Effector memory CD4-positive, alpha-beta T cell (primary cell): ENCODE measurements at regions not wholly inside any gene's neighbourhood (a gene's known extent, or its start where the extent isn't known, plus 50 kb on each side); places are given as distances from the start of the nearest gene placed in this dataset.
"Not testable (repeated sequence)": the region's sequence is repeated elsewhere in the genome, so short reads cannot be mapped to it uniquely, and the experiment has no call there.

Source experiments
- DNase-seq, 3 donors: peaks; one replicate each; pipeline ENCODE4 v3.0.0-alpha.2; 2020
- H3K27ac ChIP-seq: 2 replicates; pipeline ENCODE4 v1.7.0; 2013; ENCODE audit warnings: mild to moderate bottlenecking, low read length, moderate library complexity; ENCODE audit not compliant: insufficient read depth, poor library complexity, severe bottlenecking
- H3K27me3 ChIP-seq: replicated peaks from 2 replicates; pipeline ENCODE4 v1.7.0; 2013; ENCODE audit warnings: mild to moderate bottlenecking, low read length; ENCODE audit not compliant: insufficient read depth, control insufficient read depth, poor library complexity, severe bottlenecking
- H3K36me3 ChIP-seq: 2 replicates; pipeline ENCODE4 v1.7.0; 2013; ENCODE audit warnings: mild to moderate bottlenecking, low read length, moderate library complexity; ENCODE audit not compliant: control insufficient read depth, insufficient read depth
- H3K4me1 ChIP-seq: 2 replicates; pipeline ENCODE4 v1.7.0; 2013; ENCODE audit warnings: low read length, mild to moderate bottlenecking; ENCODE audit not compliant: control insufficient read depth, insufficient read depth, poor library complexity, severe bottlenecking
- H3K4me3 ChIP-seq: 2 replicates; pipeline ENCODE4 v1.7.0; 2013; ENCODE audit warnings: low read length, low read depth, mild to moderate bottlenecking; ENCODE audit not compliant: insufficient read depth, poor library complexity, severe bottlenecking
- H3K9me3 ChIP-seq: 2 replicates; pipeline ENCODE4 v1.7.0; 2013; ENCODE audit warnings: mild to moderate bottlenecking, low read length, moderate library complexity; ENCODE audit not compliant: control insufficient read depth

DNA sequence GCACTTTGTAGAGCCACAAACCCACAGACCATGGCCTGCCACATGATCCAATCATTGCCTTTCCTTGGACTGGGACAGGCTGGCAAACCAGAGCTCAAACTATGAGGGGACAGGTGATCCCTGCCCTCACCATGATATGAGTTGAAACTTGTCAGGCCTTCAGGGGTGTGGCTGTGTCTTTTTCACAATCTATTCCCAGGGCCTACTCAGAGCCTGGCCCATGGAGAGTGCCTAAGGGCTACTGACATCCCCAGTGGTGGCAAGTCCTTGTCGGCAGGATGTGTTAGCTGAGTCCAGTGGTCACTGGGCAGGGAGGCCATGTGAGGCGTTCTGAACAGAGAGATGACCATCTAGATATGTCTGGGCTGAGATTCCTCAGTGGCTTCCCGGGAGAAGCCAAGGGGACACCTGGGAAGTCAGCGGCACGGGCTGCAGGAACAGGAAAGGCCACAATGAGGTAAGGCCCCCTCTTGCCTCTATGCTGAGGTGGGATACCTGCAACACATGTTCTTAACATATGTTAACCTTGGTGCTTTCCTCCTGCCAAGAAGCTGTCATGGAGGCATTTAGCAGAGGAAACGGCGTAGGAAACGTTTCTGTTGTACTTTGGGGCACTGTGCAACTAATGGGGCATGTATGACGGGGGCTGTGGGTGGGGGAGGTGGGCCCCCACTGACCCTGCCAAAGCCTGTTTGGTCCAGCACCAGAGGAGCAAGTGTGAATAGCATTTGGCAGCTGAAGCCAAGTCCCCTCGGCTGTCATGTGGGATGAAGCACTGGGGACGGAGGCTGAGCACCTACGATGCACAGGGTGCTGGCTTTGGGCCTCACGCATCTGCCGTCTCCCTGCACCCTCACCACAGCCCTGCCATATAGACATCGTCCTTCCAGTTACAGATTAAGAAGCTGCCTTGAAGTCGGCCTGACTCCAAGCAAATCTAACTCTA is 384.0 kb downstream of the RPS24 start:
- DNase-seq = no peak
- Histone ChIP-seq H3K4me1 (no peaks in the 10 kb centered on the region), H3K27me3 (no peaks in the 10 kb centered on the region), H3K4me3 (no peak overlapping the region), H3K9me3 (no peaks in the 10 kb centered on the region), H3K36me3 (no peaks in the 10 kb centered on the region), H3K27ac (no peak overlapping the region)

DNA sequence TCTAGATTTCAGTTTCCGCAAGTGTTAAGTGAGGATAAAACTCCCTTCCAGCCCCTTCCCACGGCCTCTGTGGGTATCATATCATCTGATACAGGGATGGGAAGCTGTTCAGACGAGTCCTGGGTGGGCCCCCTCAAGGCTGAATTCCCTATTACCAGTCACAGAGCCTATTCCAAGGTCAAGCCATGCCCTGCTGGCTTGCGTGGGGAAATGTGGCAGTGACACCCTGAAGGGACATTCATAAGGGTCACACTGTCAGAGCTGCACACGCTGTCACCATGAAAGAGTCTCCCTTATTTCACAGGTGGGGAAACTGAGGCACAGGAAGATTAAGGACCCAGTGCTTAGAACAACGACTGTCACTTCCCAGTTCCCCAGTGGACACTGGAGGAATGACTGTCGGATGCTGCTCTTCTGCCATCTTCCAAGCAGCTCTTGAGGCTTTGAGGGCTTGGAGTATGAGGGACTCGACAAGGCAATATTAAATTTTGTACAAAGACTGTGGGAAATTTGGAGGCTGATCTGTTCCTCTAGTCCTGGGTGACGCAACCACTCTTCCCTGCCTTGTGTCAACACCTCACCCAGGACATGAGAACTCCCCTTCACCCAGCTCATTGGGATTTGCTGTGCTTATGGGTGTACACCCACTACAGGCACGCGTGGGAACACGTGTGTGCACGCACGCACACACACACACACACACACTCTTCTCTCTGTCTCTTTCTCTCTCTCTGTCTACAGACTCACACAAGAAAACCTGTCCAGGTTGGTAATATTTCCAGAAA is 386.0 kb downstream of the RPS24 start:
- Histone ChIP-seq H3K27me3 (no peaks in the 10 kb centered on the region), H3K9me3 (no peaks in the 10 kb centered on the region), H3K4me3 (no peak overlapping the region), H3K4me1 (no peaks in the 10 kb centered on the region), H3K36me3 (no peaks in the 10 kb centered on the region), H3K27ac (no peak overlapping the region)
- no peak for DNase-seq

- H3K4me3 ChIP-seq = no peak overlapping the region
- no peak for DNase-seq
Observed at GRCh38 chr10:78420946-78421735, 387.5 kb downstream of the RPS24 start.

DNA sequence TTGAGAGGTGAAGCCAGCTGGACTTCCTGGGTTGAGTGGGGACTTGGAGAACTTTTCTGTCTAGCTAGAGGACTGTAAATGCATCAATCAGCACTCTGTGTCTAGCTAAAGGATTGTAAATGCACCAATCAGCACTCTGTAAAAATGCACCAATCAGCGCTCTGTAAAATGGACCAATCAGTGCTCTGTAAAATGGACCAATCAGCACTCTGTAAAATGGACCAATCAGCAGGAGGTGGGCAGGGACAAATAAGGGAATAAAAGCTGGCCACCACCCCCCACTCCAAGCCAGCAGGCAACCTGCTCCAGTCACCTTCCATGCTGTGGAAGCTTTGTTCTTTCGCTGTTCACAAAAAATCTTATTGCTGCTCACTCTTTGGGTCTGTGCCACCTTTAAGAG is 390.4 kb downstream of the RPS24 start:
- H3K4me1 ChIP-seq, DNase-seq: not testable (repeated sequence)

More at GRCh38 chr10:78420946-78421735, 387.5 kb downstream of the RPS24 start:
- Histone ChIP-seq H3K36me3 (no peaks in the 10 kb centered on the region), H3K4me1 (no peaks in the 10 kb centered on the region), H3K27ac (no peak overlapping the region), H3K9me3 (no peaks in the 10 kb centered on the region), H3K27me3 (no peaks in the 10 kb centered on the region)

GRCh38 chr10:78424723-78425122 is 391.1 kb downstream of the RPS24 start:
- H3K4me3 ChIP-seq = no peak overlapping the region
- no peaks in the 10 kb centered on the region for H3K36me3 ChIP-seq
- no peak for DNase-seq
- H3K9me3 ChIP-seq = no peaks in the 10 kb centered on the region
- no peaks in the 10 kb centered on the region for H3K27me3 ChIP-seq
- H3K4me1 ChIP-seq = no peaks in the 10 kb centered on the region
- H3K27ac ChIP-seq = no peak overlapping the region

More for the DNA sequence above, 390.4 kb downstream of the RPS24 start:
- H3K9me3 ChIP-seq, H3K27ac ChIP-seq, H3K27me3 ChIP-seq, H3K4me3 ChIP-seq, H3K36me3 ChIP-seq: not testable (repeated sequence)

GRCh38 chr10:78426181-78426580 is 392.5 kb downstream of the RPS24 start:
- H3K4me3 ChIP-seq = no peak overlapping the region
- no peaks in the 10 kb centered on the region for H3K27me3 ChIP-seq
- H3K27ac ChIP-seq = no peak overlapping the region
- H3K9me3 ChIP-seq = no peaks in the 10 kb centered on the region
- H3K36me3 ChIP-seq = no peaks in the 10 kb centered on the region
- no peak for DNase-seq
- H3K4me1 ChIP-seq = no peaks in the 10 kb centered on the region

DNA sequence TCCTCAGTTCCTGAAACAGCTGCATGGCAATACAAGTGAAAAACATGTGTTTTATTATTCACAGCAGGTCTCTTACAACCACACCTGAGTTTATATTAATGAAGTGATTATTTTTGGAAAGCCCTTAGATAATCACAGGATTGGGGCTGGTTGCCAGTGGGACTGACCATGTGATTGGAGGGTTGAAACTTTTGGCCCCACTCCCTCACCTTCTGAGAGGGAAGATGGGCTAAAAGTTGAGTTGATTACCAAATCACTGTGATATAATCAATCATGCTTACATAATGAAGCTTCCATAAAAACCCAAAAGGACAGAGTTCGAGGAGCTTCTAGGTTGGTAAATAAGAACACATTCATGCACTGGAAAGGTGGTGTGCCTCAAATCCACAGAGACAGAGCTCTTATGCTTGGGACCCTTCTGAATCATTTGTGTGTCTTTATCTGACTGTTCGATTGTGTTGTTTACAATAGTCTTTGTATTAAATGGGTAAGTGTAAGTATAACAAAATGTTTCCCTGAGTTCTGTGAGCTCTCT is 393.9 kb downstream of the RPS24 start:
- Histone ChIP-seq H3K27ac (no peak overlapping the region), H3K36me3 (no peaks in the 10 kb centered on the region), H3K4me1 (no peaks in the 10 kb centered on the region), H3K27me3 (no peaks in the 10 kb centered on the region), H3K9me3 (no peaks in the 10 kb centered on the region), H3K4me3 (no peak overlapping the region)
- no peak for DNase-seq

DNA sequence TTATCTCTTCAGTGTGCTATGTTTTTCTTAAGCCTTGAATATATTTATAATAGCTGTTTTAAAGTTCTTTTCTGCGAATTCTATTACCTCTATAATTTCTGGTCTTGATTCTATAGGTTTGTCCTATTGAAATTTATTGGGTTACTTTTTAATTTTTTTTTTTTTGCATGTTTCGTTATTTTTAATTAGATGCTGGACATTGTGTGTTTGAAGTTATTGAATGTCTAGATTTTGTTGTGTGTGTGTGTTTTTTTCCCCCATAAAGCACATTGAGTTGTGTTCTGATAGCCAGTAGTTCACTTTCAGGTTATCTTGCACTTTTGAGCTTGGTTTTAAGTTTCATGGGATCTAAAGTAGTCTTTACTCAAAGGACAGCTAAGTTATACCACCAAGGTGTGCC is 394.9 kb downstream of the RPS24 start:
- Histone ChIP-seq H3K36me3 (no peaks in the 10 kb centered on the region), H3K4me1 (no peaks in the 10 kb centered on the region), H3K27me3 (no peaks in the 10 kb centered on the region), H3K27ac (no peak overlapping the region), H3K9me3 (no peaks in the 10 kb centered on the region), H3K4me3 (no peak overlapping the region)
- no peak for DNase-seq

DNA sequence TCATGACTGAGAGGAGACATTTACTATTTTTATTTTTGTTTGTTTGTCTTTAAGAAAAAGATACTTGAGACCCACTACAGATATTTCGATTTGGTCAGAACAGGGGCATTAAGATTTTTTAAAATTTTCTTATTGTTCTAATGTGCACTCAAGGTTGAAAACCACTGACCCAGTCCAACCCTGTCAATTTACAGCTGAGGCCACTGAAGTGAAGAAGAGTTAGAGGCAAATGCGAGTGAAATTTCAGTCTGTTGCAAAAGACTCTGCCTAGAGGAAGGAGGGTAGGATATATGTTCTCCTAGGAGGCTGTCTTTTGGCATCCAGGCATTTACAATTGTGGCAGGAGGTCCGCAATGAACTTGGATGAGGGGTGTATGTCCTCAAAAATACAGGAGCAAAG is 396.3 kb downstream of the RPS24 start:
- Histone ChIP-seq H3K9me3 (no peaks in the 10 kb centered on the region), H3K27me3 (no peaks in the 10 kb centered on the region), H3K36me3 (no peaks in the 10 kb centered on the region), H3K27ac (no peak overlapping the region), H3K4me1 (no peaks in the 10 kb centered on the region), H3K4me3 (no peak overlapping the region)
- no peak for DNase-seq
